GM23338 (cell line): ENCODE measurements at regions not wholly inside any gene's neighbourhood (a gene's known extent, or its start where the extent isn't known, plus 50 kb on each side); places are given as distances from the start of the nearest gene placed in this dataset.
A peak's percentile ranks its signal among the peaks of the same experiment; 100 is the strongest.

ENCODE experiments used
- ATAC-seq: fragments of 200-7000 bp; cut with Tn5 transposase; 3 replicates; pipeline ENCODE4 v1.9.1; 2020
- DNase-seq: peaks from one replicate; pipeline ENCODE4 v3.0.0-alpha.2; 2015; ENCODE audit warnings: low spot score
- H2AFZ ChIP-seq: fragments of 200-600 bp; sonication (generic); 2 replicates; pipeline ENCODE4 v1.8.0; 2016; ENCODE audit warnings: antibody characterized with exemption, mild to moderate bottlenecking, moderate library complexity
- H3F3A ChIP-seq: fragments of 200-600 bp; sonication (generic); replicated peaks from 2 replicates; pipeline ENCODE4 v1.8.0; 2017; ENCODE audit warnings: antibody characterized with exemption, mixed run types, low read depth
- H3K27ac ChIP-seq: fragments of 200-600 bp; sonication (generic); 2 replicates; pipeline ENCODE4 v1.6.1; 2016; ENCODE audit warnings: low read depth
- H3K27me3 ChIP-seq: fragments of 200-600 bp; sonication (generic); 2 replicates; pipeline ENCODE4 v1.8.0; 2016; ENCODE audit warnings: mild to moderate bottlenecking, mixed run types, moderate library complexity; ENCODE audit not compliant: insufficient read depth
- H3K36me3 ChIP-seq: fragments of 200-600 bp; sonication (generic); 2 replicates; pipeline ENCODE4 v1.8.0; 2016; ENCODE audit warnings: mild to moderate bottlenecking; ENCODE audit not compliant: insufficient read depth
- H3K4me1 ChIP-seq: fragments of 200-600 bp; sonication (generic); 2 replicates; pipeline ENCODE4 v1.8.0; 2016; ENCODE audit warnings: mild to moderate bottlenecking, moderate library complexity; ENCODE audit not compliant: insufficient read depth
- H3K4me2 ChIP-seq: fragments of 200-600 bp; sonication (generic); 2 replicates; pipeline ENCODE4 v1.7.1; 2017; ENCODE audit warnings: mixed run types
- H3K4me3 ChIP-seq: fragments of 200-600 bp; sonication (generic); 2 replicates; pipeline ENCODE4 v1.6.1; 2016; ENCODE audit warnings: mixed run types
- H3K79me2 ChIP-seq: fragments of 200-600 bp; sonication (generic); replicated peaks from 2 replicates; pipeline ENCODE4 v1.8.0; 2017; ENCODE audit warnings: mild to moderate bottlenecking; ENCODE audit not compliant: insufficient read depth
- H3K9me2 ChIP-seq: fragments of 200-600 bp; sonication (generic); 2 replicates; pipeline ENCODE4 v1.8.0; 2017; ENCODE audit not compliant: insufficient read depth
- H4K20me1 ChIP-seq: fragments of 200-600 bp; sonication (generic); replicated peaks from 2 replicates; pipeline ENCODE4 v1.8.0; 2017; ENCODE audit warnings: mild to moderate bottlenecking; ENCODE audit not compliant: insufficient read depth
- H3K27ac Mint-ChIP-seq: 2 replicates; pipeline ENCODE4 v1.8.0; 2020; ENCODE audit warnings: inconsistent platforms, mild to moderate bottlenecking, moderate library complexity, mixed read lengths
- H3K27me3 Mint-ChIP-seq: 3 replicates; pipeline ENCODE4 v1.8.0; 2022; ENCODE audit warnings: low read depth, mild to moderate bottlenecking, moderate library complexity, mixed read lengths, inconsistent platforms; ENCODE audit not compliant: insufficient read depth, poor library complexity
- H3K36me3 Mint-ChIP-seq: 3 replicates; pipeline ENCODE4 v1.8.0; 2021; ENCODE audit warnings: low read depth, mild to moderate bottlenecking, inconsistent platforms, moderate library complexity, mixed read lengths
- H3K4me1 Mint-ChIP-seq: 3 replicates; pipeline ENCODE4 v1.8.0; 2020; ENCODE audit warnings: mild to moderate bottlenecking, inconsistent platforms, mixed read lengths
- H3K4me3 Mint-ChIP-seq: 3 replicates; pipeline ENCODE4 v1.8.0; 2021; ENCODE audit warnings: moderate library complexity, mild to moderate bottlenecking, inconsistent platforms, mixed read lengths
- H3K9me3 Mint-ChIP-seq: 3 replicates; pipeline ENCODE4 v1.8.0; 2020; ENCODE audit warnings: moderate library complexity, mild to moderate bottlenecking, inconsistent platforms, mixed read lengths
- CREB1 ChIP-seq: fragments of 250-450 bp; sonication (Bioruptor Pico); IDR thresholded peaks from 2 replicates; pipeline ENCODE4 v1.5.0; 2020; ENCODE audit warnings: low read depth, mild to moderate bottlenecking, moderate library complexity
- ETS1 ChIP-seq: IDR thresholded peaks from 2 replicates; pipeline ENCODE4 v1.6.1; 2016; ENCODE audit warnings: antibody characterized with exemption
- EZH2 ChIP-seq: fragments of 200-600 bp; sonication (generic); IDR thresholded peaks from one replicate; pipeline ENCODE4 v1.8.0; 2017; ENCODE audit warnings: antibody characterized with exemption, mild to moderate bottlenecking, low read depth; ENCODE audit not compliant: unreplicated experiment
- EZH2phosphoT487 ChIP-seq: fragments of 200-600 bp; sonication (generic); IDR thresholded peaks from one replicate; pipeline ENCODE4 v1.8.1; 2018; ENCODE audit warnings: antibody characterized with exemption; ENCODE audit not compliant: unreplicated experiment
- JUNB ChIP-seq: IDR thresholded peaks from one replicate; pipeline ENCODE4 v1.6.1; 2016; ENCODE audit warnings: antibody characterized with exemption; ENCODE audit not compliant: unreplicated experiment
- NANOG ChIP-seq: IDR thresholded peaks from 2 replicates; pipeline ENCODE4 v1.6.1; 2016; ENCODE audit warnings: antibody characterized with exemption, borderline replicate concordance
- POLR2AphosphoS5 ChIP-seq: IDR thresholded peaks from 2 replicates; pipeline ENCODE4 v1.6.1; 2016; ENCODE audit warnings: antibody characterized with exemption, low read depth
- REST ChIP-seq: IDR thresholded peaks from one replicate; pipeline ENCODE4 v1.6.1; 2018; ENCODE audit warnings: antibody characterized with exemption; ENCODE audit not compliant: unreplicated experiment
- STAT1 ChIP-seq: IDR thresholded peaks from one replicate; pipeline ENCODE4 v1.6.1; 2016; ENCODE audit warnings: antibody characterized with exemption; ENCODE audit not compliant: unreplicated experiment
- ZNF114 ChIP-seq: fragments of 250-450 bp; sonication (Bioruptor Pico); IDR thresholded peaks from 2 replicates; pipeline ENCODE4 v1.5.0; 2020; ENCODE audit warnings: mild to moderate bottlenecking, moderate library complexity
- ZNF331 ChIP-seq: fragments of 250-450 bp; sonication (Bioruptor Pico); IDR thresholded peaks from 2 replicates; pipeline ENCODE4 v1.5.0; 2020; ENCODE audit warnings: low read depth, mild to moderate bottlenecking, moderate library complexity

- Histone ChIP-seq H3F3A (no peaks in the 10 kb centered on the region), H3K36me3 (no peaks in the 10 kb centered on the region), H3K9me2 (peaks cover 14% of the 10 kb centered on the region; the same call in 1 of the 2 replicates), H3K4me3 (no peak overlapping the region), H3K27me3 (no peaks in the 10 kb centered on the region), H3K79me2 (no peaks in the 10 kb centered on the region), H3K27ac (no peak overlapping the region), H3K4me2 (no peak overlapping the region), H3K4me1 (no peaks in the 10 kb centered on the region), H2AFZ (no peak overlapping the region), H4K20me1 (no peaks in the 10 kb centered on the region)
- H3K27me3 Mint-ChIP-seq = no peaks in the 10 kb centered on the region
- no peaks in the 10 kb centered on the region for H3K4me1 Mint-ChIP-seq
- ATAC-seq (no peak), DNase-seq (no peak)
- H3K9me3 Mint-ChIP-seq = peaks cover 9% of the 10 kb centered on the region
- 0 out of 3 replicates have a peak, but pooled peaks cover 3% of the 10 kb centered on the region for H3K36me3 Mint-ChIP-seq
- H3K4me3 Mint-ChIP-seq = no peak overlapping the region
- TF ChIP-seq STAT1 = no peak
- no peak for TF ChIP-seq ZNF114 (CRISPR knock-in tag)
- TF ChIP-seq EZH2 = no peak
- TF ChIP-seq ETS1 = no peak
- H3K27ac Mint-ChIP-seq = no peak overlapping the region
These were observed 443.8 kb downstream of the KIF16B start for GRCh38 chr20:16129411-16129810.

- Mint-ChIP-seq H3K9me3 (peaks cover 9% of the 10 kb centered on the region), H3K4me1 (no peaks in the 10 kb centered on the region), H3K27me3 (no peaks in the 10 kb centered on the region), H3K36me3 (0 out of 3 replicates have a peak, but pooled peaks cover 3% of the 10 kb centered on the region), H3K27ac (no peak overlapping the region), H3K4me3 (no peak overlapping the region)
- DNase-seq (no peak), ATAC-seq (no peak)
- Histone ChIP-seq H3K27me3 (no peaks in the 10 kb centered on the region), H3K4me2 (no peak overlapping the region), H3K4me1 (no peaks in the 10 kb centered on the region), H3K36me3 (no peaks in the 10 kb centered on the region), H3K79me2 (no peaks in the 10 kb centered on the region), H3K4me3 (no peak overlapping the region), H4K20me1 (no peaks in the 10 kb centered on the region), H3K9me2 (peaks cover 9% of the 10 kb centered on the region; the same call in 1 of the 2 replicates), H2AFZ (no peak overlapping the region), H3K27ac (no peak overlapping the region), H3F3A (no peaks in the 10 kb centered on the region)
- TF ChIP-seq CREB1 (CRISPR knock-in tag) = no peak
- no peak for TF ChIP-seq POLR2AphosphoS5
- TF ChIP-seq ZNF331 (CRISPR knock-in tag) = peak; percentile 76
These were observed 444.6 kb downstream of the KIF16B start for GRCh38 chr20:16128538-16129106.

GRCh38 chr20:16125816-16126215 is 447.4 kb downstream of the KIF16B start:
- Mint-ChIP-seq H3K4me1 (no peaks in the 10 kb centered on the region), H3K36me3 (0 out of 3 replicates have a peak, but pooled peaks cover 3% of the 10 kb centered on the region), H3K27ac (no peak overlapping the region), H3K27me3 (no peaks in the 10 kb centered on the region), H3K4me3 (no peak overlapping the region), H3K9me3 (peaks cover 9% of the 10 kb centered on the region; the same call in 2 of the 3 replicates)
- Histone ChIP-seq H3K36me3 (no peaks in the 10 kb centered on the region), H3K79me2 (no peaks in the 10 kb centered on the region), H3K27me3 (no peaks in the 10 kb centered on the region), H3K27ac (no peak overlapping the region), H3F3A (no peaks in the 10 kb centered on the region), H3K9me2 (0 out of 2 replicates have a peak, but pooled peaks cover 9% of the 10 kb centered on the region), H3K4me1 (no peaks in the 10 kb centered on the region), H3K4me2 (no peak overlapping the region), H3K4me3 (no peak overlapping the region), H2AFZ (peak overlapping the region; percentile 43; the same call in 1 of the 2 replicates), H4K20me1 (no peaks in the 10 kb centered on the region)
- ATAC-seq (no peak), DNase-seq (no peak)
- TF ChIP-seq STAT1 = no peak
- TF ChIP-seq JUNB = no peak
- TF ChIP-seq REST = no peak
- TF ChIP-seq POLR2AphosphoS5 = no peak
- no peak for TF ChIP-seq EZH2phosphoT487
- TF ChIP-seq ZNF114 (CRISPR knock-in tag) = no peak
- TF ChIP-seq CREB1 (CRISPR knock-in tag) = no peak
- TF ChIP-seq NANOG = no peak
- no peak for TF ChIP-seq EZH2
- TF ChIP-seq ETS1 = no peak
